WTC11 (cell line): ENCODE measurements at regions not wholly inside any gene's neighbourhood (a gene's known extent, or its start where the extent isn't known, plus 50 kb on each side); places are given as distances from the start of the nearest gene placed in this dataset.

Source experiments
- ATAC-seq: fragments of 200-7000 bp; cut with Tn5 transposase; 2 replicates; pipeline ENCODE4 v1.10.0; 2021; ENCODE audit warnings: mild to moderate bottlenecking, moderate library complexity
- CTCF ChIA-PET: fragments of 300-600 bp; sonication (Branson Sonifier 250); formaldehyde crosslinking; loops from one replicate; lab custom pipeline; 2021; ENCODE audit warnings: antibody characterized with exemption; lab: Charles Lee
- POLR2A ChIA-PET: fragments of 350-600 bp; sonication (Branson Sonifier 250); formaldehyde crosslinking; loops from one replicate; lab custom pipeline; 2021; ENCODE audit warnings: antibody characterized with exemption; lab: Charles Lee
- DNase-seq: peaks from one replicate; pipeline ENCODE4 v3.0.0; 2021; ENCODE audit warnings: low spot score
- H3K27ac Mint-ChIP-seq: 2 replicates; pipeline ENCODE4 v1.8.0; 2021; ENCODE audit warnings: mixed read lengths
- H3K27me3 Mint-ChIP-seq: 2 replicates; pipeline ENCODE4 v1.8.0; 2021; ENCODE audit warnings: low read depth, mild to moderate bottlenecking, moderate library complexity, mixed read lengths
- H3K36me3 Mint-ChIP-seq: 2 replicates; pipeline ENCODE4 v1.8.0; 2021; ENCODE audit warnings: mixed read lengths
- H3K4me1 Mint-ChIP-seq: 2 replicates; pipeline ENCODE4 v1.8.0; 2022; ENCODE audit warnings: mixed read lengths
- H3K4me3 Mint-ChIP-seq: 2 replicates; pipeline ENCODE4 v1.8.0; 2021; ENCODE audit warnings: mild to moderate bottlenecking, moderate library complexity, mixed read lengths
- H3K9me3 Mint-ChIP-seq: 2 replicates; pipeline ENCODE4 v1.8.0; 2021; ENCODE audit warnings: mixed read lengths
- ATF1 ChIP-seq: sonication (generic); formaldehyde crosslinking; IDR thresholded peaks from 2 replicates; pipeline ENCODE4 v1.8.1; 2023; ENCODE audit warnings: mild to moderate bottlenecking, moderate library complexity, missing genetic modification reagents
- CREB1 ChIP-seq: sonication (generic); formaldehyde crosslinking; IDR thresholded peaks from 2 replicates; pipeline ENCODE4 v1.8.0; 2023; ENCODE audit warnings: mild to moderate bottlenecking, missing genetic modification reagents
- GRHL2 ChIP-seq: fragments of 250-450 bp; sonication (Bioruptor Pico); IDR thresholded peaks from 2 replicates; pipeline ENCODE4 v1.8.0; 2022; ENCODE audit warnings: mild to moderate bottlenecking, moderate library complexity; ENCODE audit not compliant: insufficient replicate concordance, severe bottlenecking
- IRF1 ChIP-seq: sonication (generic); formaldehyde crosslinking; IDR thresholded peaks from 2 replicates; pipeline ENCODE4 v1.8.0; 2023; ENCODE audit warnings: missing genetic modification reagents
- MAX ChIP-seq: sonication (generic); formaldehyde crosslinking; IDR thresholded peaks from 2 replicates; pipeline ENCODE4 v1.8.0; 2022; ENCODE audit warnings: mild to moderate bottlenecking, missing genetic modification reagents
- MLX ChIP-seq: sonication (generic); formaldehyde crosslinking; IDR thresholded peaks from 2 replicates; pipeline ENCODE4 v1.8.1; 2023; ENCODE audit warnings: mild to moderate bottlenecking, missing genetic modification reagents, moderate library complexity
- NFATC4 ChIP-seq: fragments of 250-450 bp; sonication (Bioruptor Pico); IDR thresholded peaks from 2 replicates; pipeline ENCODE4 v1.9.0; 2021; ENCODE audit warnings: mild to moderate bottlenecking
- NR1H2 ChIP-seq: sonication (generic); formaldehyde crosslinking; IDR thresholded peaks from 2 replicates; pipeline ENCODE4 v1.9.0; 2021; ENCODE audit warnings: mild to moderate bottlenecking, moderate library complexity, missing genetic modification reagents
- OVOL2 ChIP-seq: fragments of 250-450 bp; sonication (Bioruptor Pico); IDR thresholded peaks from 2 replicates; pipeline ENCODE4 v1.9.0; 2021; ENCODE audit warnings: mild to moderate bottlenecking, borderline replicate concordance
- PRRX2 ChIP-seq: fragments of 250-450 bp; sonication (Bioruptor Pico); IDR thresholded peaks from 2 replicates; pipeline ENCODE4 v1.8.0; 2021; ENCODE audit warnings: mild to moderate bottlenecking
- RELA ChIP-seq: sonication (generic); formaldehyde crosslinking; IDR thresholded peaks from 2 replicates; pipeline ENCODE4 v1.8.1; 2022; ENCODE audit warnings: missing genetic modification reagents, mild to moderate bottlenecking, borderline replicate concordance
- RORB ChIP-seq: fragments of 250-450 bp; sonication (Bioruptor Pico); IDR thresholded peaks from 2 replicates; pipeline ENCODE4 v1.9.0; 2021; ENCODE audit warnings: mild to moderate bottlenecking
- SP1 ChIP-seq: sonication (generic); formaldehyde crosslinking; conservative IDR thresholded peaks from 2 replicates; pipeline ENCODE4 v1.8.1; 2022; ENCODE audit warnings: missing genetic modification reagents
- TCF7 ChIP-seq: sonication (generic); formaldehyde crosslinking; IDR thresholded peaks from 2 replicates; pipeline ENCODE4 v1.8.0; 2022; ENCODE audit warnings: mild to moderate bottlenecking, low read depth, missing genetic modification reagents, moderate library complexity
- USF2 ChIP-seq: sonication (generic); formaldehyde crosslinking; IDR thresholded peaks from 2 replicates; pipeline ENCODE4 v1.8.1; 2023; ENCODE audit warnings: mild to moderate bottlenecking, missing genetic modification reagents, moderate library complexity
- ZNF121 ChIP-seq: sonication (generic); formaldehyde crosslinking; IDR thresholded peaks from 2 replicates; pipeline ENCODE4 v1.8.0; 2023; ENCODE audit warnings: missing genetic modification reagents
- ZNF423 ChIP-seq: fragments of 250-450 bp; sonication (Bioruptor Pico); IDR thresholded peaks from 2 replicates; pipeline ENCODE4 v2.1.2; 2022; ENCODE audit warnings: mild to moderate bottlenecking, moderate library complexity
- ZNF512 ChIP-seq: sonication (generic); formaldehyde crosslinking; IDR thresholded peaks from 2 replicates; pipeline ENCODE4 v1.8.1; 2022; ENCODE audit warnings: missing genetic modification reagents, borderline replicate concordance
- ZNF671 ChIP-seq: fragments of 250-450 bp; sonication (Bioruptor Pico); IDR thresholded peaks from 2 replicates; pipeline ENCODE4 v1.8.0; 2021; ENCODE audit warnings: mild to moderate bottlenecking
- TF ChIP-seq, protein P1 (sequence below): fragments of 250-450 bp; sonication (Bioruptor Pico); conservative IDR thresholded peaks from 2 replicates; pipeline ENCODE4 v1.9.0; 2021; ENCODE audit warnings: mild to moderate bottlenecking
- TF ChIP-seq, protein P2 (sequence below): fragments of 250-450 bp; sonication (Bioruptor Pico); IDR thresholded peaks from 2 replicates; pipeline ENCODE4 v1.9.0; 2021; ENCODE audit warnings: moderate library complexity, mild to moderate bottlenecking, inconsistent platforms, borderline replicate concordance

DNA sequence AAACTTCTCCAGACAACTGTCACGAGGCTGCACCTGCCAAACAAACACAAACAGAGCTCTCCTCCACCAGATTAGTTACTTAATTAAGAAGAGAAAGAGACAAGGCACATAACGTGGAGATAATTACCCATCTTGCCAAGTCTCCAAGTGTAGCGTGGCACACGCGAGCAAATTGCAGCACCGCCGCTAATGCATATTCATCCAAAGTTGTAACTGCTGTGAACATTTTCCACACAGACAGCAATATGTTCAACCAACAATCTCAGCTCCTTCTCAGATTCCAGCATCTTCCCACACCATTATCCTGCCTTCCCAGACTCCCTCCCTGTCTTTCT lies 309.6 kb upstream of the TLE3 start (continued):
- TF ChIP-seq, protein P1, sequence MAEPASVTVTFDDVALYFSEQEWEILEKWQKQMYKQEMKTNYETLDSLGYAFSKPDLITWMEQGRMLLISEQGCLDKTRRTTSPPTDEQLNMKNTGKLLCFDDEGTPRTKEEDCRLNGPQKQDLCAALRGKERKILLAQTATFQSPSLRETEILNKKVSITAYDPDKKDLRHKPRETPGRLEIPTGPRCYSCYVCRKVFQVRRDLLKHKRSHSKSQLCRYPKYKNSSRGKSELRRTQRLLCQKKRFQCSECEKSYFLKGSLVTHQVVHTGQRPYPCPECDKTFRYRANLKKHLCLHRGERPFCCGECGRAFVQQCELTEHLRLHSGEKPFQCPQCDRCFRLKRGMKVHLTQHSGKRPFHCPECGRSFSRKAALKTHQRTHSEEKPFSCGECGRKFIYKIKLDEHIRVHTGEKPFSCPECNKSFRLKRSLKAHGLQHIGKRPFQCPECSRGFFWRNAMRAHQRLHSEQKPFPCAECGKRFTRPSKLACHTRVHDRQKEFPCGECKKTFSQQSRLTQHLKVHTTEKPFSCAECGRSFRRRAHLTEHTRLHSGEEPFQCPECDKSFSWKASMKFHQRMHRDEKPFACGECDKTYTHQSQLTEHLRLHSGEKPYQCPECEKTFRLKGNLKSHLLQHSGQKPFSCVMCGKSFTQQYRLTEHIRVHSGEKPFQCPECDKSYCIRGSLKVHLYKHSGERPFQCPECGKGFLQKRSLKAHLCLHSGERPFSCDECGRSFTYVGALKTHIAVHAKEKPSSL (CRISPR knock-in tag), result no peak
- TF ChIP-seq IRF1 (CRISPR knock-in tag) (no peak), PRRX2 (CRISPR knock-in tag) (no peak), ZNF121 (CRISPR knock-in tag) (no peak), OVOL2 (CRISPR knock-in tag) (no peak), TCF7 (CRISPR knock-in tag) (no peak), USF2 (CRISPR knock-in tag) (no peak), MAX (no peak)
- TF ChIP-seq, protein P2, sequence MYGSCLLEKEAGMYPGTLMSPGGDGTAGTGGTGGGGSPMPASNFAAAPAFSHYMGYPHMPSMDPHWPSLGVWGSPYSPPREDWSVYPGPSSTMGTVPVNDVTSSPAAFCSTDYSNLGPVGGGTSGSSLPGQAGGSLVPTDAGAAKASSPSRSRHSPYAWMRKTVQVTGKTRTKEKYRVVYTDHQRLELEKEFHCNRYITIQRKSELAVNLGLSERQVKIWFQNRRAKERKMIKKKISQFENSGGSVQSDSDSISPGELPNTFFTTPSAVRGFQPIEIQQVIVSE, result no peak

DNA sequence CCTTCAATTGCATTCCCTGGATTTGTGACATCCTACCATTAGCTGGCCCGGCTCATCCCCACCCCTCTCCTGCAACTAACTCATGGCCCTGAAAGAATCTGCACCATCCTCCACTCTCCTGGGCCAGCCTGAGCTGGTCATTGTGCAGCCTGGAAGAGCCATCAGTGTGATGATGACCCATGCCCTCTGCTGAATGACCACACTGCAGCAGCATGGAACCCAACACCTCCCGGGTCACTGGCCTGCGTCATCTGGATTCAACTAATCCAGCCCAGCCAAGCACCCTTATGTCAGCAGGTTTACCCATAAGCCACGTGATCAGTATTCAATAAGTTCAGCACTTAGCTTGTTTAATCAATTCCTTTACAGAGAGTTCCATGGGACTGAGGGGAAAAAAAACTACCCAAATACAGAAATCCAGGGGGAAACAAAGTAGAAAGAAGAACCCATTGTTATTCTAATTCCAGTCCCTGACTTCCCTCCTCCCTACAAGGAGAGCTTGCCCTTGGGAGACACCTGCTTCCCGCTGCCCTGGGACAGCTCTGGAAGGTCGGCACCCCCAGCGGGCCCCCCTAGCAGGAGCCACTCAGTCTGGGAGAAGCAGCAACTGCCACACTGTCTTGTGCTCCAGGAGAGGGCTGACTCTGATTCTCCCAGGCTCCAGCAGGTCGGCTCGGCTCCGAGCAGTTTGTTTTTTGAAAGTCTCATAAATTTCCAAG lies 309.1 kb upstream of the TLE3 start:
- Mint-ChIP-seq H3K27ac (peak overlapping the region; percentile 5; the same call in 1 of the 2 replicates), H3K4me1 (peaks cover 23% of the 10 kb centered on the region), H3K27me3 (peaks cover 8% of the 10 kb centered on the region; the same call in 1 of the 2 replicates), H3K9me3 (peaks cover 37% of the 10 kb centered on the region), H3K4me3 (peak overlapping the region; percentile 2; the same call in 1 of the 2 replicates), H3K36me3 (peaks cover 24% of the 10 kb centered on the region)
- ATAC-seq (peak; percentile 66), DNase-seq (peak; percentile 26)
- CTCF ChIA-PET, result interaction anchor here (0.9 to 1.8 kb wide), 2 partner anchors 61 to 82 kb away, joined by 3 to 7 read pairs; no protein-coding TSS in a partner anchor
- POLR2A ChIA-PET, result no interaction called here
- TF ChIP-seq MAX (no peak), USF2 (CRISPR knock-in tag) (peak; percentile 45), ZNF671 (CRISPR knock-in tag) (no peak), ZNF512 (CRISPR knock-in tag) (no peak), CREB1 (no peak), ATF1 (CRISPR knock-in tag) (no peak), ZNF423 (CRISPR knock-in tag) (peak; percentile 68), GRHL2 (CRISPR knock-in tag) (no peak), TCF7 (CRISPR knock-in tag) (no peak), NFATC4 (no peak), RORB (CRISPR knock-in tag) (no peak), NR1H2 (CRISPR knock-in tag) (no peak), SP1 (CRISPR knock-in tag) (0 out of 2 replicates have a peak, but pooled peaks have one; percentile 9), RELA (no peak), MLX (no peak), IRF1 (CRISPR knock-in tag) (no peak)
- TF ChIP-seq, protein P1 (CRISPR knock-in tag), result no peak
